Neural progenitor cell (in vitro differentiated cells): ENCODE measurements at regions not wholly inside any gene's neighbourhood (a gene's known extent, or its start where the extent isn't known, plus 50 kb on each side); places are given as distances from the start of the nearest gene placed in this dataset.

ENCODE experiments used
- EZH2 ChIP-seq: fragments of 200-600 bp; sonication (generic); IDR thresholded peaks from 2 replicates; pipeline ENCODE4 v1.6.1; 2017; ENCODE audit warnings: antibody characterized with exemption, mild to moderate bottlenecking, moderate library complexity
- EZH2phosphoT487 ChIP-seq: fragments of 200-600 bp; sonication (generic); IDR thresholded peaks from 2 replicates; pipeline ENCODE4 v1.6.1; 2017; ENCODE audit warnings: antibody characterized with exemption
- TF ChIP-seq, protein P1 (sequence below): fragments of 200-600 bp; sonication (generic); IDR thresholded peaks from 2 replicates; pipeline ENCODE4 v1.5.1; 2017; ENCODE audit warnings: antibody characterized with exemption, mild to moderate bottlenecking

DNA sequence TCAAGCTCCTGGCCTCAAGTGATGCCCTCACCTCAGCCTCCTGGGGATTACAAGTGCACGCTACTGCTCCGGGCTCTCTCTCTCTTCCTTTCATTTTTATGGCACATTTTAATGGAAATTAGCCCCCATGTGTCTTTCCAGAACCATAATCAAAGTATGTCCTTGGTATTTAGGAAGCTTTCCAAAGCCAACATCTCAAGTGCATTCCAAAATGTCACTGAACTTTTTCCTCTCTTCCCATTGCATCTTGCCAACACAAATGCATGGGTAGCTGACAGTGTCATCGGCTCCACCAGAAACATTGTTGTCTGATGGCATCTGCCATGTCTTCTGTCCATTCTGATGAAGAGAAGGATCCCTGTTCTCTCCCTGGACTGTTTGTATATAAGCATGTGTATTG lies 90.5 kb upstream of the ANXA1 start:
- TF ChIP-seq EZH2: no peak
- TF ChIP-seq, protein P1, sequence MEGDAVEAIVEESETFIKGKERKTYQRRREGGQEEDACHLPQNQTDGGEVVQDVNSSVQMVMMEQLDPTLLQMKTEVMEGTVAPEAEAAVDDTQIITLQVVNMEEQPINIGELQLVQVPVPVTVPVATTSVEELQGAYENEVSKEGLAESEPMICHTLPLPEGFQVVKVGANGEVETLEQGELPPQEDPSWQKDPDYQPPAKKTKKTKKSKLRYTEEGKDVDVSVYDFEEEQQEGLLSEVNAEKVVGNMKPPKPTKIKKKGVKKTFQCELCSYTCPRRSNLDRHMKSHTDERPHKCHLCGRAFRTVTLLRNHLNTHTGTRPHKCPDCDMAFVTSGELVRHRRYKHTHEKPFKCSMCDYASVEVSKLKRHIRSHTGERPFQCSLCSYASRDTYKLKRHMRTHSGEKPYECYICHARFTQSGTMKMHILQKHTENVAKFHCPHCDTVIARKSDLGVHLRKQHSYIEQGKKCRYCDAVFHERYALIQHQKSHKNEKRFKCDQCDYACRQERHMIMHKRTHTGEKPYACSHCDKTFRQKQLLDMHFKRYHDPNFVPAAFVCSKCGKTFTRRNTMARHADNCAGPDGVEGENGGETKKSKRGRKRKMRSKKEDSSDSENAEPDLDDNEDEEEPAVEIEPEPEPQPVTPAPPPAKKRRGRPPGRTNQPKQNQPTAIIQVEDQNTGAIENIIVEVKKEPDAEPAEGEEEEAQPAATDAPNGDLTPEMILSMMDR: no peak
- TF ChIP-seq EZH2phosphoT487: no peak
